GM12873 (cell line): ENCODE measurements at regions not wholly inside any gene's neighbourhood (a gene's known extent, or its start where the extent isn't known, plus 50 kb on each side); places are given as distances from the start of the nearest gene placed in this dataset.

Experiments used
- CTCF ChIP-seq: IDR thresholded peaks from 2 replicates; pipeline ENCODE4 v1.5.1; 2012; ENCODE audit warnings: low read depth, mild to moderate bottlenecking, moderate library complexity, low read length, control low read depth; ENCODE audit not compliant: insufficient read depth; ENCODE audit errors: missing control alignments

DNA sequence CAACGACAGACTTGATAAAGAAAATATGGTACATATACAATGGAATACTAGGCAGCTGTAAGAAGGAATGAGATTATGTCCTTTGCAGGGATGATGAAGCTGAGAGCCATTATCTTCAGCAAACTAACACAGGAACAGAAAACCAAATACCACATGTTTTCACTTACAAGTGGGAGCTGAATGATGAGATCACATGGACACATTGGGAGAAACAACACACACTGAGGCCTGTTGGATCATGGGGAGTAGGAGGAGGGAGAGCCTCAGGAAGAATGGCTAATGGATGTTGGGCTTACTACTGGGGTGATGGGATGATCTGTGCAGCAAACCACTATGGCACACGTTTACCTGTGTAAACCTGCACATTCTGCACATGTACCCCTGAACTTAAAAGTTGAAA is 209.7 kb downstream of the SPRY1 start:
- no peak for TF ChIP-seq CTCF

GRCh38 chr4:123606946-123607542 is 210.4 kb downstream of the SPRY1 start:
- TF ChIP-seq CTCF, result no peak

- TF ChIP-seq CTCF, result no peak
Observed at GRCh38 chr4:123609829-123610228, 213.2 kb downstream of the SPRY1 start.

DNA sequence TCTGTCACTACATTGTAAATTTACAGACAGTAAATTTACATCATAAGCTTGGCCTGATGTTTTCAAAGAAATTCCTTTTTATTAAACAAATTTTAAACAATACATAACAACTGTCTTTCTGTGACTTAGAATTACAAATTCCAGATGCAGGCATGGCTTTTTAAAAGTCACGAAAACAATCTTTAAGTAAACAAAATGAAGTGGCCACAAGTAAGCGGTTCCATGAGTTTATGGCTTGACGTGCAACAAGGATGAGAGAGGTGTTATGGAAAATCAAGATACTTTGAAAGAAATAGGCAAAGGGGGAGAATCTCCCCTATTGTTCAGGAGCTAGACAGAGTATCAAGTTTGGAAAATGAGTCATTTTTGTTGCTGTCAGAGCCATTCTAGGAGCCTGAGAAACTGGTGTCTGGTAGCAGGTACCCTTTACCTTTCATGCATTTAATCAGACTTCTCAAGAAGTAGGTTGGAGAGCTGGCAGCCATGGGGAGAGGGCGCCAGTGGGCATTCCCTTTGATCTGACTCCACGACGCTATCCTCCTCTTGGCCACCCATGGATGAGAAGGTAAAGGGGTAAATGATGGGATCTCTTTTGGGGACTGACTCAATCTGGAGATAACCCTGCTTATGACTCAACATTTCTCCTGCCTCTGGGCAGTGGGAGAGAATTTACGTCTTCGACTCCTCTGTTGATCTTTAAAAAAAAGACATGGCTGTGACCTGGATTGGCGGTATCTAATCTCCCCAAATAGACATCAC is 217.2 kb downstream of the SPRY1 start:
- TF ChIP-seq CTCF, result no peak

DNA sequence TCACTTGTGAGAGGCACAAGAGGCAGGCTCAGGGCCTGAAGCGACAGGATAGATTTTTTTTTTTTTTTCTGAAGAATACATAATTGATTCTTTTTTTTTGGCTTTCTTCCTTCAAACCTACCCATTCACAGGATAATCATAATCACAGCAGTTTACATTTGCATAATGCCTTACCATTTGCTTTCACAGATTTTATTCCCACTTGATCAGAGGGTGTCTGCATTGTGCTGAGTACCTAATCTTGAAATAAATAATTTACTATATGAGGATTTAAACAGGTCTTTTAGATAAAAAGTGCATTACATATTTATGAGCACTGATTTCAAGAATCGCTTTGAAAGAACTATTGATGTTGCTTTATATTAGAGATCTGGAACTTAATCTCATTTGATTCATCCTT is 219.3 kb downstream of the SPRY1 start:
- no peak for TF ChIP-seq CTCF

DNA sequence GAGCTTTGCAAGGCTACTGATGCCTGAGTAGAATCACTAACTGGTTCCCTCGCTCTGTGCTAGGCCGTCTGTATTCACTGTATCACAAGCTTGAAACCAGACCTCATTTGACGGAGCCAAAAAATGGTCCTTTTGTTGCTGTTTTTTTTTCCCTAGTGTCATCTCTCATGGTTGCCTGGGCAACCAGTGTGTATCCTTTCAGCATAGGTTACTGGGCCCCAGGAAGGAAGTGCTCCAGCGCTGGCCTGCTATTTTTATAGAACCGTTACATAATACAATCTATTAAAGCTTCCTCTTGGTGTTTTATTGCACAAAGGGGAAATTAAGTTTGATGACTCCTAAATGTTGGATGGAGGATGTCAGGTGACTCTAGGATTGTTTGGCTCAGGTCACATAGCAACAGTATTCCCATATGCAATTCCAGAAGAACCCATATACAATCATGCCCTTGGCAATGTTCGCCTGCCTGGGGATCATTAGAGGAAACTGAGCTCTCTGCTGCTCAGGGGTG is 220.4 kb downstream of the SPRY1 start:
- TF ChIP-seq CTCF, result no peak

- no peak for TF ChIP-seq CTCF
Observed at GRCh38 chr4:123617791-123618190, 221.2 kb downstream of the SPRY1 start.
